Chondrocyte (in vitro differentiated cells): ENCODE measurements at regions not wholly inside any gene's neighbourhood (a gene's known extent, or its start where the extent isn't known, plus 50 kb on each side); places are given as distances from the start of the nearest gene placed in this dataset.

ENCODE experiments used
- DNase-seq: peaks from one replicate; pipeline ENCODE4 v3.0.0; 2021; ENCODE audit warnings: mixed read lengths, low spot score
- H3K27ac Mint-ChIP-seq: one replicate; pipeline ENCODE4 v1.8.0; 2021; ENCODE audit warnings: mild to moderate bottlenecking, moderate library complexity, mixed read lengths; ENCODE audit not compliant: unreplicated experiment
- H3K27me3 Mint-ChIP-seq: 2 replicates; pipeline ENCODE4 v1.8.0; 2021; ENCODE audit warnings: low read depth, mixed read lengths
- H3K36me3 Mint-ChIP-seq: 2 replicates; pipeline ENCODE4 v1.8.0; 2021; ENCODE audit warnings: low read depth, mixed read lengths
- H3K4me1 Mint-ChIP-seq: 2 replicates; pipeline ENCODE4 v1.8.0; 2021; ENCODE audit warnings: low read depth, mild to moderate bottlenecking, mixed read lengths
- H3K4me3 Mint-ChIP-seq: one replicate; pipeline ENCODE4 v1.8.0; 2021; ENCODE audit warnings: mild to moderate bottlenecking, moderate library complexity, mixed read lengths; ENCODE audit not compliant: unreplicated experiment
- H3K9me3 Mint-ChIP-seq: 2 replicates; pipeline ENCODE4 v1.8.0; 2021; ENCODE audit warnings: low read depth, mixed read lengths
- CTCF ChIP-seq: fragments of 200-600 bp; sonication (generic); IDR thresholded peaks from 2 replicates; pipeline ENCODE4 v1.5.0; 2021; ENCODE audit warnings: antibody characterized with exemption, mild to moderate bottlenecking, moderate library complexity

DNA sequence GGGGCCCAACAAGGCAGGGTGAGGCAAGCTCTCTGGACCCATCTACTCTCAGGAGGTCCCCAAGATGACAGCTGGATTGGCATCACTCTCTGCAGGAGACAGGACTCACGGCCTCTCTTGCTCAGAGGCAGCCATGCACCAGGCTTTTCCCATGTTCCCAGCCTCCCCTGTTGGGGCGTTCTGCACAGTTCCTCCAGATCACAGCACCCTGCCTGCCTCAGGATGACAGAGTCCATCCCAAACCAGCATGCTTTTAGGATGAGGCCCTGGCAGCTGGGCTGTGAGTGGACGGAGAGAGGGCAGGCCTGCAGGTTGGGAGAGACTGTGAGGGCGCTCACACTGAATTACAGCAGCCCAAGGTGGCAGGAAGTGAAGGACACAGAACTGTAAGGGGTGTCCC, 143.2 kb upstream of the MLN start:
- peaks cover 27% of the 10 kb centered on the region for H3K27me3 Mint-ChIP-seq
- TF ChIP-seq CTCF = no peak
- H3K4me3 Mint-ChIP-seq = no peak overlapping the region
- H3K4me1 Mint-ChIP-seq = no peaks in the 10 kb centered on the region
- no peaks in the 10 kb centered on the region for H3K9me3 Mint-ChIP-seq
- H3K27ac Mint-ChIP-seq = no peak overlapping the region
- no peaks in the 10 kb centered on the region for H3K36me3 Mint-ChIP-seq
- DNase-seq = no peak

- H3K4me1 Mint-ChIP-seq = no peaks in the 10 kb centered on the region
- peaks cover 32% of the 10 kb centered on the region for H3K27me3 Mint-ChIP-seq
- no peaks in the 10 kb centered on the region for H3K36me3 Mint-ChIP-seq
- TF ChIP-seq CTCF = no peak
- DNase-seq = no peak
- H3K27ac Mint-ChIP-seq = no peak overlapping the region
- no peaks in the 10 kb centered on the region for H3K9me3 Mint-ChIP-seq
- H3K4me3 Mint-ChIP-seq = no peak overlapping the region
Observed at GRCh38 chr6:33945931-33946330, 142.1 kb upstream of the MLN start.

DNA sequence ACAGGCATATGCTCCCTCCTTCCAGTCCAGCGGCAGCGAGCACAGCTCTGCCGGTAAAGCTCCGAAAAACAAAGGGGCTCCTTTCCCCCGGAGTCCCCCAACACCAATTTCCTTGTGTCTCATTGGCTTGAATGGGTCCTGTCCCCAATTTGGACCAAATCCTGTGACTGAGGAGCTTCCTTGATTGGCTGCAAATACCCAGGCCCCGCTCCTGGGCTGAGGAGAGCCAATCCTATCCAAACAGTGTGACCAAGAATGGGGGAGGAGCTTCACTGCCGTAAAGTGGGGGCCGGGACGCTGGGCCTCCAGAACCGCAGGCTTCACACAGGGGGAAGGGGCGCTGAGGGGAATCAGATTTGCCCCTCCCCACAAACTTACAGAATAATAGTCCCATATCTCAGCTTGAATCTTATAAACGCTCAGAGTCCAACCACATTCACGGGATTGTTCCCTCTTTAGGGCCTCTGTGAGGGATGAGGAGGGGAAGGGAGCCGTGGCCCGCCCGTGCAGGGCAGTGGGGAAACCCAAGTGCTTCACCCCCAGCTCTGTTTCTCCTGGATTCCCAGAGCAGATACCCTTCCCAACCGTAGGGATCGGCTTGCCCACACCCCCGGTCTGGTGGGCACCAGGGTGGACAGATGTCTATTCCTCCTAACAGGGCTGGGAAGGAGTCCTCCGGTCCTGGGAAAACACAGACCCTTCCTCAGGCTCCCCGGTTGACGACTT, 141.0 kb upstream of the MLN start:
- no peak overlapping the region for H3K4me3 Mint-ChIP-seq
- no peaks in the 10 kb centered on the region for H3K4me1 Mint-ChIP-seq
- H3K27me3 Mint-ChIP-seq = peaks cover 32% of the 10 kb centered on the region
- H3K27ac Mint-ChIP-seq = no peak overlapping the region
- no peaks in the 10 kb centered on the region for H3K36me3 Mint-ChIP-seq
- no peak for DNase-seq
- TF ChIP-seq CTCF = no peak
- H3K9me3 Mint-ChIP-seq = no peaks in the 10 kb centered on the region

DNA sequence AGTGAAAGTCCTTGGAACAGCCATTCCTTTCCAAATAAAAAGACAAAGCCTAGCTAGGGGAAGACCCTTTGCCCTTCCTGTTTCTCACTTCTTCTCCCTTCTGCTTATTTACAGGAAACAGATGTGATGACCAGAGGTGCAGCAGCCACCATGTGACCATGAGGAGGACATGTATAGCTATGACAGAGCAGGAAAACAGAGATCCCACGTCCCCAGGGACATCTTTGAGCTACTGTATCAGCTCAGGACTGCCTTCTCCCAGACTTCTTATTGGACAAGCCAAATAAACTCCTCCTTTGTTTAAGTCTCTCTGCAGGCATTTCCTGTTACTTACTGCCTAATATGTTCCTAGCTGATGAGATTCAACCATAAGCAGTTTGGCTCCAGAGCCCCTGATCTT, 133.1 kb upstream of the MLN start:
- no peak for DNase-seq
- TF ChIP-seq CTCF = no peak
- Mint-ChIP-seq H3K36me3 (peaks cover 2% of the 10 kb centered on the region), H3K4me1 (no peaks in the 10 kb centered on the region), H3K9me3 (no peaks in the 10 kb centered on the region), H3K27me3 (peaks cover 57% of the 10 kb centered on the region), H3K27ac (no peak overlapping the region), H3K4me3 (no peak overlapping the region)

- Mint-ChIP-seq H3K36me3 (peaks cover 2% of the 10 kb centered on the region), H3K4me3 (no peak overlapping the region), H3K27ac (no peak overlapping the region), H3K9me3 (no peaks in the 10 kb centered on the region), H3K4me1 (peaks cover under 1% of the 10 kb centered on the region), H3K27me3 (peaks cover 53% of the 10 kb centered on the region)
- no peak for TF ChIP-seq CTCF
- DNase-seq = no peak
Observed at GRCh38 chr6:33935439-33936080, 131.8 kb upstream of the MLN start.
